Esophagus muscularis mucosa (tissue), 4 donors: ENCODE measurements at regions not wholly inside any gene's neighbourhood (a gene's known extent, or its start where the extent isn't known, plus 50 kb on each side); places are given as distances from the start of the nearest gene placed in this dataset.

Experiments
- CTCF ChIP-seq, 3 experiments: fragments of 200-600 bp in 2 of 3; fragments of 450-650 bp in 1 of 3; sonication (generic) in 2 of 3; IDR thresholded peaks; one replicate each; pipeline ENCODE4 v1.5.1; 2017 to 2019; ENCODE audit warnings: antibody characterized with exemption in 3 of 3, mild to moderate bottlenecking in 2 of 3, moderate library complexity in 1 of 3
- EP300 ChIP-seq: sonication (generic); formaldehyde crosslinking; IDR thresholded peaks from one replicate; pipeline ENCODE4 v1.6.1; 2017; ENCODE audit warnings: antibody characterized with exemption
- POLR2A ChIP-seq: fragments of 450-650 bp; IDR thresholded peaks from one replicate; pipeline ENCODE4 v1.6.1; 2017; ENCODE audit warnings: antibody characterized with exemption, moderate library complexity, mild to moderate bottlenecking, low read depth
- POLR2AphosphoS5 ChIP-seq, 2 donors: sonication (generic); formaldehyde crosslinking; IDR thresholded peaks; one replicate each; pipeline ENCODE4 v1.6.1; 2017; ENCODE audit warnings: antibody characterized with exemption in 2 of 2

GRCh38 chr4:71095141-71095540 is 101.7 kb downstream of the DCK start:
- TF ChIP-seq POLR2A (no peak), CTCF (IDR thresholded peaks at IDR 0.05) (no peak), POLR2AphosphoS5 (IDR thresholded peaks at IDR 0.05) (no peak), EP300 (no peak)
